Astrocyte of the spinal cord (primary cell): ENCODE measurements at regions not wholly inside any gene's neighbourhood (a gene's known extent, or its start where the extent isn't known, plus 50 kb on each side); places are given as distances from the start of the nearest gene placed in this dataset.

Experiments
- DNase-seq: peaks from one replicate; pipeline ENCODE4 v3.0.0; 2011; ENCODE audit warnings: low read depth, low spot score
- H3K4me3 ChIP-seq: 2 replicates; pipeline ENCODE4 v1.5.1; 2011; ENCODE audit warnings: low read depth, mild to moderate bottlenecking, low read length, moderate library complexity
- in situ Hi-C: cut with HindIII; loops from 2 replicates; pipeline ENCODE4 v1.10.0; 2017; ENCODE audit warnings: low sequenced_read_pairs
- TF ChIP-seq, protein P1 (sequence below): IDR thresholded peaks from 2 replicates; pipeline ENCODE4 v1.5.1; 2012; ENCODE audit warnings: low read depth, mild to moderate bottlenecking, low read length, inconsistent platforms

DNA sequence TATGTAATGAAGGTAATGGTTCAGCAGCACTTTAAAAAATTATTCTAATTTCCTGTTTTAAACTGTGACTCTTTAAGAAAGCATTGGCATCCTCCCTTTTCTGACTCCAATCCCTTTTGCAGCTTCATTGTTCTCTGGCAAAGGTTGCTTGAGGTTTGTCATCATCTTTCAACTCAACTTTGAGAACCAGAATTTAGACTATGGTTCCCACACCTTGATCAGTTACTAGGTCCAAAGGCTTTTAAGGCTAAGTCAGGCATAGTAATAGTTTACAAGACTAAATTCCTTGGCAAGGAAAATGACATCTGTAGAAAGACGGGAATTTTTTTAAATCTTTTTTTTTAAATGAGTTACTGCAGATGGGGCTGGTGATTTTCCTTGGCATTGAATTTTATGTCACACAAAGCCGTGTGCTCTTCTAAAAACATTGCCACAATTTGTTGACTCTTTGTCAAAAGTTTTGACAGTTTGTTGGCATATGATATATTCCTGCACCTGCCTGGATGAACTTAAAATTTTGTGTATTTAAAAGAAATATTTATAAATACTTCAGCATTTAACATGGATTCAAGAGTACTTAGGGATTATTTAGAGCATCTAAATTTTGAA is 451.0 kb downstream of the MEIS1 start:
- no peak overlapping the region for H3K4me3 ChIP-seq
- in situ Hi-C loops: no loop called here
- DNase-seq: no peak
- TF ChIP-seq, protein P1, sequence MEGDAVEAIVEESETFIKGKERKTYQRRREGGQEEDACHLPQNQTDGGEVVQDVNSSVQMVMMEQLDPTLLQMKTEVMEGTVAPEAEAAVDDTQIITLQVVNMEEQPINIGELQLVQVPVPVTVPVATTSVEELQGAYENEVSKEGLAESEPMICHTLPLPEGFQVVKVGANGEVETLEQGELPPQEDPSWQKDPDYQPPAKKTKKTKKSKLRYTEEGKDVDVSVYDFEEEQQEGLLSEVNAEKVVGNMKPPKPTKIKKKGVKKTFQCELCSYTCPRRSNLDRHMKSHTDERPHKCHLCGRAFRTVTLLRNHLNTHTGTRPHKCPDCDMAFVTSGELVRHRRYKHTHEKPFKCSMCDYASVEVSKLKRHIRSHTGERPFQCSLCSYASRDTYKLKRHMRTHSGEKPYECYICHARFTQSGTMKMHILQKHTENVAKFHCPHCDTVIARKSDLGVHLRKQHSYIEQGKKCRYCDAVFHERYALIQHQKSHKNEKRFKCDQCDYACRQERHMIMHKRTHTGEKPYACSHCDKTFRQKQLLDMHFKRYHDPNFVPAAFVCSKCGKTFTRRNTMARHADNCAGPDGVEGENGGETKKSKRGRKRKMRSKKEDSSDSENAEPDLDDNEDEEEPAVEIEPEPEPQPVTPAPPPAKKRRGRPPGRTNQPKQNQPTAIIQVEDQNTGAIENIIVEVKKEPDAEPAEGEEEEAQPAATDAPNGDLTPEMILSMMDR: no peak

DNA sequence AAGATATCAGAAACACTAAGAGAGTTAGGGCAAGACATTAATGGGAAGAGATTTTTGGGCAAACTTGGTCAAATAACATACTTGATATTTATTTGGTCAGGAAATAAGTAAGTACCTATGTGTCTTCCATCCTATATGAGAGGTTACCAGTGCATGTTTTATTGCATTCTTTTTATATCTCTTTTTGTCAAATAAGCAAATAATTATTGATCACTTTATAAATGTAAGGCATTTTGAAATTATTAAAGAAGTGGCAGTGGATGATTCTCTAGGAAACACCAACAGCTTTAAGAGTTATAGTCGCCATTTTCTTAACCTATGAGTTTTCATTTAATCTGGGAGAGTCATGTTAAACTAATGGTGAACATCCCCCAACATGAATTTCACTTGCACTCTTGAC is 453.3 kb downstream of the MEIS1 start:
- TF ChIP-seq, protein P1: no peak
- in situ Hi-C loops: no loop called here

DNA sequence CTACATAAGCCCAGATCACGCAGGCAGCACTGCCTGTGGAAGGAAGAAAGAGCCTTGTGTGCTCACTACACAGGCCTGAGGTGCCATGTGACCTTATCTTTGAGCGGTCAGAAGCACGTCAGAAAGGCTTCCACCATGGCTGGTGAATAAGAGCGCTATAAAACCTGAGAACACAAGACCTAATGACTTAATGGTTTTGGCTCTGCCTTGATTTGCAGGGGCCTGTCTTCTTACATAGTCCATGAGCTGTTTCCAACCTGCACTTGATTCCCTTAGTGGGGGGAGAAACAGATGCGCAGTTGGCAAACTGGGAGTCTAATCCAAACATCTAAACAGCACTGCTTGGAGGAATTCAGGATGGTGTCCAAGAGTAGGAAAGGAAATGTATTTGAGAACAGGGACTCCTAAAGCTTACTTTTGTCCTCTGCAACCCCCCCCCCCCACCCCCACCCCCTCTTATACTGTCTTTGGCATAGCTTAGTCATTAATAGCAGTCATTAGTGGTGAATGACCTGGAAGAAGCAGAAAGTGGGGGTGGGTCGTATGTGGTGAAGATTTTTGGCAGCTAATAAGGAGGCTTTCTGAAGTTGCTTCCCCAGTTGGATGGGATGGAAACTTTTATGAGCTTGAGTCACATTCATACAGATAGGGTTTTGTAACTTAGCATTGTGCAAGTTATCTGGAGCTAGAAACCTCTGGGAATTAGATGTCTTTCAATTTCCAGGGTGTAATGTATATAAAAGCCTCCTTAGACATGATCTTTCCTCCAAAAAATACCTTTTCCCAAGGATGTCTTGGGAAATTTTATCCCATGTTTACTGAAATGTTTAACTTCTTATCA is 454.1 kb downstream of the MEIS1 start:
- DNase-seq: peak; percentile 95
- in situ Hi-C loops: no loop called here
- TF ChIP-seq, protein P1: no peak
- H3K4me3 ChIP-seq: no peak overlapping the region

More for the DNA sequence above, 453.3 kb downstream of the MEIS1 start:
- DNase-seq: no peak
- H3K4me3 ChIP-seq: no peak overlapping the region

DNA sequence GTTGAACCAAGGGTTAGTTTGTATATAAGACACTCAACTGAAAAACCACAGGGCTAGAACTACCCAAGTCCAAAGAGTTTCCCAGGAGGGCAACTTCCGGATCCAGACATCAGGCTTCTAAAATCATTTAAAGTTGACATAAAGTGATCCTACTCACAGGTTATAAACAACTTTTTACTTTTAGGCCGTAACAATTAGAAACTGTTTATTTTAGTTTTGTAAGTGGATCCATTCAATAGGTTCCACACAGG is 454.6 kb downstream of the MEIS1 start:
- in situ Hi-C loops: no loop called here
- no peak for DNase-seq
- TF ChIP-seq, protein P1: no peak
- H3K4me3 ChIP-seq: no peak overlapping the region

DNA sequence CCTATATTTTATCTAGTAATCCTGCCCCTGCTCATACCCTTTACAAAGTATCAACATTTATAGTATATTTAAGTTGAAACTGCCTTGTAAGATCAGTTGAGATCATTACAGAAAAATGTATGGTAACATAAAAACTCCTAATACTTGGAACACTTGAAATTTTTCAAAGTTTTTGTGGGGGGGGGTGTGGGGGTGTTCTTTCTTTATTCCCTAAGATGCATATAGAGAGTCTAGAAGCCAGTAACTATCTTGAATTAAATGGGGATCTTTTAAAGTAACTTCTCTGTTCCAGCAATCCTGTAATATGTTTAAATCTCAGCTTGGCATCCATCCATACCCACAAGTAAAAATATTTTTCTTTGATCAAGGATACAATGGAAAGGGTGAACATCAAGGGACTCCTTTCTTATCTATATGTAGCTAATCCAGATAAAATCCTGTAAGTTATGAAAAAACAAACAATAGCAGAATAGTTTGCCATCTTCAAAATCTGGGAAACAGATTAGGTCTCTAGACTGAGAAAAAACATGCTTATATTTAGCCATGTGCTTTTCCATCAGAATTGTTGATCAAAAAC is 455.3 kb downstream of the MEIS1 start:
- TF ChIP-seq, protein P1: no peak
- in situ Hi-C loops: no loop called here
- peak; percentile 22 for DNase-seq
- no peak overlapping the region for H3K4me3 ChIP-seq

DNA sequence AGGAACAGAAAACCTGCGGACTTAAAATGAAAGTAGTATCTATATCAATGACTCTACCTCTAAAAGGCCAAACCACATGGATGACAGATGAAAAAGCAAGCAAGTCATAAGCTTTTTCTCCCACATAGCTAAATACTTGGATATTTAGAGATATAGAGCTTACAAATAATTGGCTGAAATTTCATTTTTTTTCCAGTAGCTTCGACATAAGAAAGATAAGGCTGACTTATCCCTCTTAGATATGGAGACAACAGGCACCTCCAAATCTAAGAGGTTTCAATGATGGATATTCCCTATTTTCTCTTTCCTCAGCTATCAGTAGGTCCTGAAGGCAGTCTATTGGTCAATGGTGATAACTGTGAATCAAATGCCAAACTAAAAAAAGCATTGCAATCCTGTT is 460.3 kb downstream of the MEIS1 start:
- DNase-seq: no peak
- in situ Hi-C loops: no loop called here
- H3K4me3 ChIP-seq: no peak overlapping the region
- TF ChIP-seq, protein P1: no peak
